ENCODE measurements at regions not wholly inside any gene's neighbourhood (a gene's known extent, or its start where the extent isn't known, plus 50 kb on each side); places are given as distances from the start of the nearest gene placed in this dataset.
"Not testable (repeated sequence)": the region's sequence is repeated elsewhere in the genome, so short reads cannot be mapped to it uniquely, and the experiment has no call there.

DNA sequence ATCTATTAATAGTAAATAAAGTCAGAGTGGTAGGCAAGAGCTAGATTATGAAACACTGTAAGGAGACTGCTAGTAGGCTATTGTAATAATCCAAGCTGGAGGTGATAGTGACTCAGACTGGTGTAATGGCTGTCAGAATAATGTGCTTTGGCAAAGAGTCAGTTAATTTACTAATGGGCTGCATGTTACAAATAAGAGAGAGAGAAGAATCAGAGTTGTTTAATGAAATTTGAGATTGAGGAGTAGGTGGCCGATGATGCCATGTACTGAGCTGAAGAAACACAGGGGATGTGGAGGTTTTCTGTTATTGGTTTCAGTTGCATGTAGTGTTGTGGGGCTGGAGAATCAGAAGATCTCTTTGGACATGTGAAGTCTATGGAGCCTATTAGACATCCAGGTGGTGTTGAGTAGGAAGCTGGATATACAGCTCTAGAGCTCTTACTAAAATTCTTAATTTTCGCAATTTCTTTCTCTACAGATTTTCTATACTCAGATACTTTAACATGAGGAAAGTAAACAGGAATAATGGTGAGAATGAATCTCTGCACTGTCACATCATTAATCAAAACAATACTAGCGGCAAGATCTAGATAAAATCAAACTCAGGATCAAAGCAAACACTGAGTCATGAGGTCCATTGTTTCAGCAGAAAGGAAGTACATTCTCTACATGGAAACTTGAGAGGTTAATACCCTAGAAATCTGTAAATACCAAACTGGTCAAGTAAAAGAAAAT lies 167.7 kb downstream of the SIM1 start:
- TF ChIP-seq, protein P1, sequence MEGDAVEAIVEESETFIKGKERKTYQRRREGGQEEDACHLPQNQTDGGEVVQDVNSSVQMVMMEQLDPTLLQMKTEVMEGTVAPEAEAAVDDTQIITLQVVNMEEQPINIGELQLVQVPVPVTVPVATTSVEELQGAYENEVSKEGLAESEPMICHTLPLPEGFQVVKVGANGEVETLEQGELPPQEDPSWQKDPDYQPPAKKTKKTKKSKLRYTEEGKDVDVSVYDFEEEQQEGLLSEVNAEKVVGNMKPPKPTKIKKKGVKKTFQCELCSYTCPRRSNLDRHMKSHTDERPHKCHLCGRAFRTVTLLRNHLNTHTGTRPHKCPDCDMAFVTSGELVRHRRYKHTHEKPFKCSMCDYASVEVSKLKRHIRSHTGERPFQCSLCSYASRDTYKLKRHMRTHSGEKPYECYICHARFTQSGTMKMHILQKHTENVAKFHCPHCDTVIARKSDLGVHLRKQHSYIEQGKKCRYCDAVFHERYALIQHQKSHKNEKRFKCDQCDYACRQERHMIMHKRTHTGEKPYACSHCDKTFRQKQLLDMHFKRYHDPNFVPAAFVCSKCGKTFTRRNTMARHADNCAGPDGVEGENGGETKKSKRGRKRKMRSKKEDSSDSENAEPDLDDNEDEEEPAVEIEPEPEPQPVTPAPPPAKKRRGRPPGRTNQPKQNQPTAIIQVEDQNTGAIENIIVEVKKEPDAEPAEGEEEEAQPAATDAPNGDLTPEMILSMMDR (IDR thresholded peaks at IDR 0.05; ENCODE audit: insufficient read depth, low read length, severe bottlenecking) = no peak
- FAIRE-seq = no peak
- H3K4me3 ChIP-seq (ENCODE audit: low read depth, low read length) = no peak overlapping the region
- DNase-seq (ENCODE audit: low read depth) = peak; percentile 97
- no peaks in the 10 kb centered on the region for H3K27me3 ChIP-seq (ENCODE audit: control insufficient read depth, insufficient read depth, low read length)
- no peaks in the 10 kb centered on the region for H3K36me3 ChIP-seq (ENCODE audit: control insufficient read depth, insufficient read depth, low read length)

DNA sequence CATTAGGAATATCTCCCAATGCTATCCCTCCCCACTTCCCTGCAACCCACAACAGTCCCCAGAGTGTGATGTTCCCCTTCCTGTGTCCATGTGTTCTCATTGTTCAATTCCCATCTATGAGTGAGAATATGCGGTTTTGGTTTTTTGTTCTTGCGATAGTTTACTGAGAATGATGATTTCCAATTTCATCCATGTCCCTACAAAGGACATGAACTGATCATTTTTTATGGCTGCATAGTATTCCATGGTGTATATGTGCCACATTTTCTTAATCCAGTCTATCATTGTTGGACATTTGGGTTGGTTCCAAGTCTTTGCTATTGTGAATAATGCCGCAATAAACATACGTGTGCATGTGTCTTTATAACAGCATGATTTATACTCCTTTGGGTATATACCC lies 169.5 kb downstream of the SIM1 start:
- not testable (repeated sequence) for DNase-seq (ENCODE audit: low read depth); H3K4me3 ChIP-seq (ENCODE audit: low read depth, low read length); H3K36me3 ChIP-seq (ENCODE audit: control insufficient read depth, insufficient read depth, low read length); H3K27me3 ChIP-seq (ENCODE audit: control insufficient read depth, insufficient read depth, low read length); FAIRE-seq

DNA sequence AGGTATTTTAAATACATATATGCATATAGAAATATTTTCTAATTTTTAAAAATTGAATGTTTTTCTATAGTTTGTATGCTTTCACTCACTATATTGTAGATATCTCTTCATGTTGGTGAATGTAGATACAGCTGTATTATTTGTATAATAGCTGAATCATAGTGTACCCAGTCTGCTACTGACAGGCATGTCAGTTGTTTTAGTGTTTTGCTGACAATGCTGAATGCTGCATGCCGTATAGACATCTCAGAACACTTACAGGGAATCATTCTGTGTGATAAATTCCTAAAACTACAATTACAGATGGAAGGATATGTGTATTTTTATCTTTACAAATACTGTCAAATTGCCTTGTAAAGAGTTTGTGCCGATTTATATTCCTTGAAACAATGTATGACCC lies 175.4 kb downstream of the SIM1 start:
- FAIRE-seq (no peak), DNase-seq (ENCODE audit: low read depth) (peak; percentile 64)
- Histone ChIP-seq H3K27me3 (ENCODE audit: control insufficient read depth, insufficient read depth, low read length) (no peaks in the 10 kb centered on the region), H3K36me3 (ENCODE audit: control insufficient read depth, insufficient read depth, low read length) (no peaks in the 10 kb centered on the region), H3K4me3 (ENCODE audit: low read depth, low read length) (no peak overlapping the region)
- TF ChIP-seq, protein P1 (IDR thresholded peaks at IDR 0.05; ENCODE audit: insufficient read depth, low read length, severe bottlenecking) = no peak

DNA sequence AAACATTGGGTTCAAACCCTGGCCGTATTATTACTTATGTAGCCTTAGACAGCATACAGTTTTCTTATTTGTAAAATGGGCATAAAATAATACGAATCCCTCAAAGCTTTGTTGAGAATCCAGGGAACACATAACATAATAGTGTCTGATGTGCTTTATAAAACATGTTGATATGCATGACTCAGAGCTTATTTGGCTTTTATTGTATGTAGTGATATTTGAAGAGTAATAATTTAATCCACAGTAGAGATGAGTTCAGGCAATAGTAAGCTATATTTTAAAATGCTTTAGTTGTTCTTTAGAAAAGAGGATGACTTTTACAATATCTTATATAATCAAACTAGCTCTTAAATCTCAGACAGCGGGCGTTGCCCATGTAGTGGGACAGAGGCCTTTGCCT lies 176.4 kb downstream of the SIM1 start:
- TF ChIP-seq, protein P1 (IDR thresholded peaks at IDR 0.05; ENCODE audit: insufficient read depth, low read length, severe bottlenecking) = no peak
- FAIRE-seq (no peak), DNase-seq (ENCODE audit: low read depth) (peak; percentile 17)
- Histone ChIP-seq H3K27me3 (ENCODE audit: control insufficient read depth, insufficient read depth, low read length) (no peaks in the 10 kb centered on the region), H3K4me3 (ENCODE audit: low read depth, low read length) (no peak overlapping the region), H3K36me3 (ENCODE audit: control insufficient read depth, insufficient read depth, low read length) (no peaks in the 10 kb centered on the region)

DNA sequence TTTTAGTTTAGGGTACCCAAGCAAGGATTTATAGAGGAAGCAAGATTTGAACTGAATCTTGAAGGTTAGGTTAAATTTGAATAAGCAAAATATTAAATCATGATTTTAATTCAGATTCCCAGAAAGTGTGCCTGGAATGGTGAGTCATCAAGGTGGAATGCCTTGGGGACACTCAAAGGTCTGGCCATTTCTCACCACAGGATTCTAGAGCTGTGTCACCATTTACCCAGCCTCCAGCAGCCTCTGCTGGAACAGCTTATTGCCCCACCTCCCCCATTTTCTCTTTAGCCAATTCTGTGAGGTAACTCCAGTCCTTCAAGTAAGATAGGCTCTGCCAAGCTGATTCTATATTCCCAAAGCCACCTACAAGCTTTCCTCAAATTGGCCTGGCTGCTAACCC lies 181.4 kb downstream of the SIM1 start:
- TF ChIP-seq, protein P1 (IDR thresholded peaks at IDR 0.05; ENCODE audit: insufficient read depth, low read length, severe bottlenecking) = no peak
- no peak overlapping the region for H3K4me3 ChIP-seq (ENCODE audit: low read depth, low read length)
- no peaks in the 10 kb centered on the region for H3K27me3 ChIP-seq (ENCODE audit: control insufficient read depth, insufficient read depth, low read length)
- H3K36me3 ChIP-seq (ENCODE audit: control insufficient read depth, insufficient read depth, low read length) = no peaks in the 10 kb centered on the region
- FAIRE-seq (no peak), DNase-seq (ENCODE audit: low read depth) (peak; percentile 45)

DNA sequence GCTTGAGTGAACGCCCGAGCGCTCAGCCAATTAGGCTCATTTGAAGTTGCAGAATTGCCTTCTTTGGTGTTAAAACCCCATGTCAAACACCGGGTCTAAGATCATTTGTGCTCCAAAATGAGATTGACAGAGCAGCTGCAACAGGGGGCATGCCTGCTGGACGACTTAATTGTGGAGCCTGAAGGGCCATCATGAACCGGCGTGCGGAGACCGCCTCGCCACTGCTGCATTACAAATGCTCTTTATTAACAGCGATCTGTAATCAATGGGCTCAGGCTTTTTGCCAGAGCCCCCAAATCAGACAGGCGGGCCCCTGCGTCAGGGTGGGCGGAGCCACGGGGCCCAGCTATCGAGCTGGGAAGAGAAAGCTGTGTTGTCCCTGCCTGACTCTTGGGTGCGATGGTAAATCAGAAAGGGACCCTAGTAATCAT lies 183.2 kb downstream of the SIM1 start:
- Histone ChIP-seq H3K36me3 (ENCODE audit: control insufficient read depth, insufficient read depth, low read length) (no peaks in the 10 kb centered on the region), H3K27me3 (ENCODE audit: control insufficient read depth, insufficient read depth, low read length) (no peaks in the 10 kb centered on the region), H3K4me3 (ENCODE audit: low read depth, low read length) (peak overlapping the region; percentile 2)
- TF ChIP-seq, protein P1 (IDR thresholded peaks at IDR 0.05; ENCODE audit: insufficient read depth, low read length, severe bottlenecking) = no peak
- no peak for FAIRE-seq
- no peak for DNase-seq (ENCODE audit: low read depth)

All from bronchial epithelial cell (primary cell).